ENCODE measurements at regions not wholly inside any gene's neighbourhood (a gene's known extent, or its start where the extent isn't known, plus 50 kb on each side); places are given as distances from the start of the nearest gene placed in this dataset.

DNA sequence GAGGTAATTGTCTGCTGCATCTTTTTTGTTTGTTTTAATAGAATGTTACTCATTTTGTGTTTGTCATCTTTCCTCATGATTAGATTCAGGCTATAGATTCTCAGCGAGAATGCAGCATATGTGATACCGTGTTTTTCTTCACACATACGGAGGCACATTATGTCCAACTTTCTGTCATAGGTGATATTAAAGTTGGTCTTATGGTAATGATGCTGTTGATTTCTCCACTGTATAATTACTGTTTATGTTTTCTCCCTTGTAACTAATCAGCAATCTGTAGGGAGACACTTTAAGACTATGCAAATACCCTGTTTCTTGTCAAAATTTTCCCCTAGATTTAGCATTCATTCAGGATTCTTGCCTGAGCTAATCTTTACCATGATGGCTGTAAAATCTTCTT lies 87.6 kb downstream of the CLDN1 start:
- TF ChIP-seq, protein P1, sequence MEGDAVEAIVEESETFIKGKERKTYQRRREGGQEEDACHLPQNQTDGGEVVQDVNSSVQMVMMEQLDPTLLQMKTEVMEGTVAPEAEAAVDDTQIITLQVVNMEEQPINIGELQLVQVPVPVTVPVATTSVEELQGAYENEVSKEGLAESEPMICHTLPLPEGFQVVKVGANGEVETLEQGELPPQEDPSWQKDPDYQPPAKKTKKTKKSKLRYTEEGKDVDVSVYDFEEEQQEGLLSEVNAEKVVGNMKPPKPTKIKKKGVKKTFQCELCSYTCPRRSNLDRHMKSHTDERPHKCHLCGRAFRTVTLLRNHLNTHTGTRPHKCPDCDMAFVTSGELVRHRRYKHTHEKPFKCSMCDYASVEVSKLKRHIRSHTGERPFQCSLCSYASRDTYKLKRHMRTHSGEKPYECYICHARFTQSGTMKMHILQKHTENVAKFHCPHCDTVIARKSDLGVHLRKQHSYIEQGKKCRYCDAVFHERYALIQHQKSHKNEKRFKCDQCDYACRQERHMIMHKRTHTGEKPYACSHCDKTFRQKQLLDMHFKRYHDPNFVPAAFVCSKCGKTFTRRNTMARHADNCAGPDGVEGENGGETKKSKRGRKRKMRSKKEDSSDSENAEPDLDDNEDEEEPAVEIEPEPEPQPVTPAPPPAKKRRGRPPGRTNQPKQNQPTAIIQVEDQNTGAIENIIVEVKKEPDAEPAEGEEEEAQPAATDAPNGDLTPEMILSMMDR (conservative IDR thresholded peaks at IDR 0.05): no peak
- TF ChIP-seq ZFX (IDR thresholded peaks at IDR 0.05): no peak
